ENCODE measurements at regions not wholly inside any gene's neighbourhood (a gene's known extent, or its start where the extent isn't known, plus 50 kb on each side); places are given as distances from the start of the nearest gene placed in this dataset.

DNA sequence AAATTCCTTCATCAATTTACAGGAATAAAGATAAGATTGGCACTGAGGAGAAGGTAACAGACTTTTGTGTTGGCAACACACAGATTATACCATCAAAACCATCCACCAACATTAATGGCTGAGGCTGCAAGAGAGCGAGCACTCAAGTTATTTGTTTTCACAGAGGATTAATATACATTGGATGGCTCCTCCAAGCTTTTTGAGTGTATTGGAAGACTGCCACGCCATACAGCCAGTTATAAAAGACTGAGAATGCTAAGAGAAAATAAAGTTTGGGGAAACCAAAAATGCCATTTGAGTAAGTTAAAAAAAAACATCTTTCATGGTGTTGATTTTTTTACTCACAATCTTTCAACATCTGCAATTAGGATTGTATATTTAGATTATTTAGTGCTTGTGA is 973.8 kb upstream of the SLC35B3 start:
- H3K4me3 ChIP-seq (replicated peaks in 1 of 2; ENCODE audit: low read depth in 1 of 2, low read length in 2 of 2): no peak overlapping the region
- TF ChIP-seq EZH2phosphoT487 (IDR thresholded peaks at IDR 0.05; ENCODE audit: borderline replicate concordance) (no peak), TCF7L2 (IDR thresholded peaks at IDR 0.05; ENCODE audit: borderline replicate concordance, extremely low read depth, insufficient read depth, insufficient read length) (no peak)
- TF ChIP-seq, protein P1, sequence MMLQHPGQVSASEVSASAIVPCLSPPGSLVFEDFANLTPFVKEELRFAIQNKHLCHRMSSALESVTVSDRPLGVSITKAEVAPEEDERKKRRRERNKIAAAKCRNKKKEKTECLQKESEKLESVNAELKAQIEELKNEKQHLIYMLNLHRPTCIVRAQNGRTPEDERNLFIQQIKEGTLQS (IDR thresholded peaks at IDR 0.05): no peak
- no peaks in the 10 kb centered on the region for H4K20me1 ChIP-seq (ENCODE audit: insufficient read depth)
- ChIA-PET CTCF (no interaction called here), RAD21 (ENCODE audit: low non-redundant PET in 1 of 2, low total read pairs in 2 of 2, uncharacterized antibody in 2 of 2, unreplicated experiment in 2 of 2) (no interaction called here), POLR2A (no interaction called here)
- H3K4me2 ChIP-seq (ENCODE audit: low read length): no peak overlapping the region
- BruUV-seq (replicated peaks): no TSS peak
- peaks cover 8 to 20% of the 10 kb centered on the region in 2 experiments; a peak in 3 of 4 replicates for H3K4me1 ChIP-seq (ENCODE audit: control insufficient read depth in 1 of 2, insufficient read depth in 2 of 2, low read length in 2 of 2)
- H3K27me3 ChIP-seq (ENCODE audit: insufficient read depth, low read length): peaks cover 3% of the 10 kb centered on the region; the same call in 1 of the 2 replicates
- ATAC-seq (no peak), DNase-seq (ENCODE audit: low read depth, low spot score) (no peak)
- no peaks in the 10 kb centered on the region for H3K36me3 ChIP-seq (ENCODE audit: control insufficient read depth in 1 of 2, insufficient read depth in 2 of 2, low read length in 2 of 2)
- no peaks in the 10 kb centered on the region for H3K9me2 ChIP-seq (ENCODE audit: insufficient read depth)
- no peaks in the 10 kb centered on the region for H3K9me3 ChIP-seq (ENCODE audit: control insufficient read depth in 1 of 2, insufficient read depth in 1 of 2, low read depth in 1 of 2, low read length in 2 of 2)
- no peak overlapping the region for H3K27ac ChIP-seq (ENCODE audit: low read depth, low read length)
- intact Hi-C loops (cut with micrococcal nuclease): no loop called here
- H2AFZ ChIP-seq (ENCODE audit: low read depth, low read length, poor library complexity, severe bottlenecking): no peak overlapping the region
- H3K79me2 ChIP-seq (ENCODE audit: insufficient read depth, low read length): no peaks in the 10 kb centered on the region
- H3K9ac ChIP-seq (ENCODE audit: low read length): no peak overlapping the region

GRCh38 chr6:9408402-9409117 is 973.2 kb upstream of the SLC35B3 start:
- Histone ChIP-seq H4K20me1 (ENCODE audit: insufficient read depth) (no peaks in the 10 kb centered on the region), H2AFZ (ENCODE audit: low read depth, low read length, poor library complexity, severe bottlenecking) (no peak overlapping the region), H3K36me3 (ENCODE audit: control insufficient read depth in 1 of 2, insufficient read depth in 2 of 2, low read length in 2 of 2) (no peaks in the 10 kb centered on the region), H3K27me3 (ENCODE audit: insufficient read depth, low read length) (peaks cover 8% of the 10 kb centered on the region; the same call in 1 of the 2 replicates), H3K79me2 (ENCODE audit: insufficient read depth, low read length) (no peaks in the 10 kb centered on the region), H3K9me2 (ENCODE audit: insufficient read depth) (no peaks in the 10 kb centered on the region), H3K4me1 (ENCODE audit: control insufficient read depth in 1 of 2, insufficient read depth in 2 of 2, low read length in 2 of 2) (peaks cover 8 to 20% of the 10 kb centered on the region in 2 experiments; a peak in 3 of 4 replicates), H3K4me2 (ENCODE audit: low read length) (no peak overlapping the region), H3K4me3 (replicated peaks in 1 of 2; ENCODE audit: low read depth in 1 of 2, low read length in 2 of 2) (no peak overlapping the region), H3K9ac (ENCODE audit: low read length) (no peak overlapping the region), H3K9me3 (ENCODE audit: control insufficient read depth in 1 of 2, insufficient read depth in 1 of 2, low read depth in 1 of 2, low read length in 2 of 2) (no peaks in the 10 kb centered on the region), H3K27ac (ENCODE audit: low read depth, low read length) (no peak overlapping the region)
- POLR2A ChIA-PET: no interaction called here
- intact Hi-C loops (cut with micrococcal nuclease): no loop called here
- RAD21 ChIA-PET (ENCODE audit: low non-redundant PET in 1 of 2, low total read pairs in 2 of 2, uncharacterized antibody in 2 of 2, unreplicated experiment in 2 of 2): no interaction called here
- DNase-seq (ENCODE audit: low read depth, low spot score) (no peak), ATAC-seq (no peak)
- no peak for TF ChIP-seq YY1 (IDR thresholded peaks at IDR 0.05; ENCODE audit: extremely low read depth, insufficient replicate concordance, low read depth, low read length)
- TF ChIP-seq ZFX (IDR thresholded peaks at IDR 0.05): no peak
- no peak for TF ChIP-seq POLR2AphosphoS5 (IDR thresholded peaks at IDR 0.05; ENCODE audit: low read depth, low read length)
- BruUV-seq (replicated peaks): no TSS peak
- CTCF ChIA-PET: no interaction called here
